GM18507 (cell line): ENCODE measurements at regions not wholly inside any gene's neighbourhood (a gene's known extent, or its start where the extent isn't known, plus 50 kb on each side); places are given as distances from the start of the nearest gene placed in this dataset.
"Not testable (repeated sequence)": the region's sequence is repeated elsewhere in the genome, so short reads cannot be mapped to it uniquely, and the experiment has no call there.

Experiments used
- DNase-seq: peaks from one replicate; pipeline ENCODE4 v3.0.0; 2011; ENCODE audit warnings: low read depth; ENCODE audit not compliant: insufficient read length; ENCODE audit errors: extremely low spot score
- FAIRE-seq: peaks from 2 replicates; lab custom pipeline; 2011; peaks lifted over from hg19 to GRCh38; lab: Jason Lieb, UNC

GRCh38 chr5:13179407-13180087 lies 764.9 kb downstream of the DNAH5 start:
- FAIRE-seq (no peak), DNase-seq (no peak)

GRCh38 chr5:13143630-13144029 lies 800.9 kb downstream of the DNAH5 start:
- DNase-seq (no peak), FAIRE-seq (no peak)

GRCh38 chr5:13143214-13143613 lies 801.3 kb downstream of the DNAH5 start:
- no peak for FAIRE-seq

GRCh38 chr5:13133951-13134350 lies 810.5 kb downstream of the DNAH5 start:
- no peak for FAIRE-seq
- DNase-seq: no peak

More at GRCh38 chr5:13143214-13143613, 801.3 kb downstream of the DNAH5 start:
- DNase-seq: no peak

- DNase-seq (no peak), FAIRE-seq (no peak)
These were observed 829.0 kb downstream of the DNAH5 start for GRCh38 chr5:13115476-13115875.

GRCh38 chr5:13108265-13108664 lies 836.2 kb downstream of the DNAH5 start:
- FAIRE-seq (no peak), DNase-seq (no peak)

GRCh38 chr5:13107537-13107936 lies 837.0 kb downstream of the DNAH5 start:
- no peak for DNase-seq
- FAIRE-seq: no peak

- DNase-seq: no peak
- FAIRE-seq: no peak
These were observed 863.4 kb downstream of the DNAH5 start for GRCh38 chr5:13081116-13081515.

- DNase-seq, FAIRE-seq: not testable (repeated sequence)
These were observed 871.6 kb downstream of the DNAH5 start for GRCh38 chr5:13072936-13073335.

- FAIRE-seq (no peak), DNase-seq (no peak)
These were observed 881.4 kb downstream of the DNAH5 start for GRCh38 chr5:13063088-13063487.

- FAIRE-seq (no peak), DNase-seq (no peak)
These were observed 898.5 kb downstream of the DNAH5 start for GRCh38 chr5:13045897-13046551.

GRCh38 chr5:13034061-13034460 lies 910.4 kb downstream of the DNAH5 start:
- DNase-seq (no peak), FAIRE-seq (no peak)

- FAIRE-seq (no peak), DNase-seq (no peak)
These were observed 915.3 kb downstream of the DNAH5 start for GRCh38 chr5:13029211-13029610.

GRCh38 chr5:13027874-13028273 lies 916.6 kb downstream of the DNAH5 start:
- DNase-seq (no peak), FAIRE-seq (no peak)

GRCh38 chr5:13019729-13020128 lies 924.8 kb downstream of the DNAH5 start:
- DNase-seq (no peak), FAIRE-seq (no peak)

- no peak for DNase-seq
- FAIRE-seq: no peak
These were observed 941.0 kb downstream of the DNAH5 start for GRCh38 chr5:13003457-13003856.

- DNase-seq: no peak
- FAIRE-seq: no peak
These were observed 944.8 kb downstream of the DNAH5 start for GRCh38 chr5:12999667-13000066.

GRCh38 chr5:12985142-12985541 lies 959.3 kb downstream of the DNAH5 start:
- no peak for DNase-seq
- no peak for FAIRE-seq

- FAIRE-seq: no peak
- DNase-seq: no peak
These were observed 969.6 kb downstream of the DNAH5 start for GRCh38 chr5:12974856-12975255.

- DNase-seq: no peak
- FAIRE-seq: no peak
These were observed 978.7 kb downstream of the DNAH5 start for GRCh38 chr5:12965804-12966203.

GRCh38 chr5:12959713-12960112 lies 984.8 kb downstream of the DNAH5 start:
- FAIRE-seq: no peak
- DNase-seq: no peak
